ENCODE measurements at regions not wholly inside any gene's neighbourhood (a gene's known extent, or its start where the extent isn't known, plus 50 kb on each side); places are given as distances from the start of the nearest gene placed in this dataset.

DNA sequence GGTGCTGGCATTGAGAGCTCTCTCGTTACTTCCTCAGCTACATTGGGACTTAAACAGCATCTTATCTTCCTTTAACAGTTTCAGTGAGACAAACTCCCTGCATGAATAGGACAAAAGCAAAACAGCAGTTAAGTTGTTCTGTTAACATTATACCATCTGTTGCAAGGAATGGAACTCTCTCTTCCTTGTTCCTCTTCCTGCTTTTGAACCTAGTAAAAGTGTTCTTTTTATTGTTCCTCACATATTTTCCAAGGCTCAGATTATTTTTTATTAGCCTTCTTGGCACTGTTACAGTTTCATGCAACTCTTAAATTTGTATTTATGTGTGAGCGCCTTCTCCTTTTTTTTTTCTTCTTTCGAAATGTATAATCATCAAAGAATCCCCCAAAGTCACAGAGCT, 202.6 kb upstream of the UFM1 start:
- intact Hi-C loops (cut with DNase I), result no loop called here
- DNase-seq (no peak), ATAC-seq (no peak)
- no peak overlapping the region for H3K27ac ChIP-seq (ENCODE audit: low read length)
- 64% methylated on average over 3 of the region's 3 CpGs for WGBS
- no peak overlapping the region for H3K4me3 ChIP-seq (ENCODE audit: low read length)
- H3K9me3 ChIP-seq (ENCODE audit: control insufficient read depth, low read length), result no peaks in the 10 kb centered on the region
- no peaks in the 10 kb centered on the region for H3K4me1 ChIP-seq (ENCODE audit: control insufficient read depth, insufficient read depth, low read length)
- no peaks in the 10 kb centered on the region for H3K27me3 ChIP-seq (ENCODE audit: control insufficient read depth, insufficient read depth)

DNA sequence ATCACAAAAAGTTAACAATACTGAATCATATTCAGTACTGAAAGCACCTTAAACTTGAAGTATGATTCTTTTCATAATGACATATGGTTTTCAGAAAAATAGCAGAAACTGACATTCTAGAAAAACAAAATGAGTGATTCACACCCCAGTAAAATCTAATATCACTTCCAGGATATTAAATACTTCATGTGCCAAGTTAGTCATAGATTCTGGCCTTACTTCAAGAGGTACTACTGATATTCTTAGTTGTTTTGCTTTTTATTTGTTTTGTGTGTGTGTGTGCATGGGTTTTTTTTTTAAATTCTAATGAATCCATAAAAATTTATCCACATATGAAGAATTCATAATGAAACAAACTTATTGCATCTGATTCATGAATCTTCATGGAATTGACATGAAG, 207.9 kb upstream of the UFM1 start:
- Histone ChIP-seq H3K4me1 (ENCODE audit: control insufficient read depth, insufficient read depth, low read length) (no peaks in the 10 kb centered on the region), H3K4me3 (ENCODE audit: low read length) (no peak overlapping the region), H3K27ac (ENCODE audit: low read length) (no peak overlapping the region), H3K27me3 (ENCODE audit: control insufficient read depth, insufficient read depth) (no peaks in the 10 kb centered on the region), H3K9me3 (ENCODE audit: control insufficient read depth, low read length) (no peaks in the 10 kb centered on the region)
- intact Hi-C loops (cut with DNase I), result no loop called here
- ATAC-seq (no peak), DNase-seq (no peak)

- WGBS, result 82% methylated on average over 4 of the region's 4 CpGs
- no peaks in the 10 kb centered on the region for H3K4me1 ChIP-seq (ENCODE audit: control insufficient read depth, insufficient read depth, low read length)
- no peaks in the 10 kb centered on the region for H3K27me3 ChIP-seq (ENCODE audit: control insufficient read depth, insufficient read depth)
- no peak for DNase-seq
- ATAC-seq, result no peak
- intact Hi-C loops (cut with DNase I), result no loop called here
- no peak overlapping the region for H3K4me3 ChIP-seq (ENCODE audit: low read length)
- no peaks in the 10 kb centered on the region for H3K9me3 ChIP-seq (ENCODE audit: control insufficient read depth, low read length)
- H3K27ac ChIP-seq (ENCODE audit: low read length), result no peak overlapping the region
These were observed 214.1 kb upstream of the UFM1 start for GRCh38 chr13:38135592-38135991.

DNA sequence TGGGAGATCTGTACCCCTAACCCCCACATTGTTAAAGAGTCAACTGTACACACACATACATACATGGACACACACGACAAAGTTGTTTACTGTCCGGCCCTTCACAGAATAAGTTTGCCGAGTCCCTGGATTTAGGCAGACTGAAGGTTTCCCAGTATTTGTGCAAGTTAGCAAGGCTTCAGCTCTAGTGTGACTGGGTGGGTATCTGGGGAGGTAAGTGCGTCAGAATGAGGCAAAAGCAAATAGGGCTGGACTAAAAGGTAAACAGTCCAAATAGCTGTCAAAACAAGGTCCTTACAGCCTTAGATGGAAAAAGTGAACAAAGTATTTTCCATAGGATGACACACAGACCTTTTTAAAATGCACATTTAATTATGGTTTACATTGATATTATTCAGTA, 228.4 kb upstream of the UFM1 start:
- 91% methylated on average over 4 of the region's 4 CpGs for WGBS
- H3K4me1 ChIP-seq (ENCODE audit: control insufficient read depth, insufficient read depth, low read length), result no peaks in the 10 kb centered on the region
- no peak overlapping the region for H3K4me3 ChIP-seq (ENCODE audit: low read length)
- no peak for DNase-seq
- no peaks in the 10 kb centered on the region for H3K27me3 ChIP-seq (ENCODE audit: control insufficient read depth, insufficient read depth)
- intact Hi-C loops (cut with DNase I), result no loop called here
- H3K27ac ChIP-seq (ENCODE audit: low read length), result no peak overlapping the region
- no peaks in the 10 kb centered on the region for H3K9me3 ChIP-seq (ENCODE audit: control insufficient read depth, low read length)
- ATAC-seq, result no peak

DNA sequence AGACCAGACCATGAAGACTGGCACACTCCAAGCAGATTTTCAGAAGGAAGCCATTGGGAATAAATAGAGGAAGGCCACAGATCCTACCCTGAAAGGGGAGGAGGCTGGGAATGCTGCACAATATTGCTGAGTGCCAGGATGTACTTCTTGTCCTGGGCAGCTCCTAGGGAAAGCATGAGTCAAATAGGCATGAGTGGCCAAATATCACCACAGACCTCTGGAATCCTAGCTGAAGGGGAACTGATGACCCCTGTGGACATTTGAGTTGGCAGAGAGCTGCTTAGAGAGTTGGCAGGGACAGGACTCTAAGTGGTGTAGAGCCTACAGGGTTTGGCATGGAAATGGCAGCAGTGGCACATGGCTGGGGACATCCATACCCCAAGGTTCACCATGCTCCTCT, 234.3 kb upstream of the TRPC4 start:
- Histone ChIP-seq H3K27me3 (ENCODE audit: control insufficient read depth, insufficient read depth) (no peaks in the 10 kb centered on the region), H3K27ac (ENCODE audit: low read length) (no peak overlapping the region), H3K4me1 (ENCODE audit: control insufficient read depth, insufficient read depth, low read length) (no peaks in the 10 kb centered on the region), H3K9me3 (ENCODE audit: control insufficient read depth, low read length) (no peaks in the 10 kb centered on the region), H3K4me3 (ENCODE audit: low read length) (no peak overlapping the region)
- peak in 1 of 3 donors; percentile 12 for DNase-seq
- intact Hi-C loops (cut with DNase I), result no loop called here
- ATAC-seq, result no peak

DNA sequence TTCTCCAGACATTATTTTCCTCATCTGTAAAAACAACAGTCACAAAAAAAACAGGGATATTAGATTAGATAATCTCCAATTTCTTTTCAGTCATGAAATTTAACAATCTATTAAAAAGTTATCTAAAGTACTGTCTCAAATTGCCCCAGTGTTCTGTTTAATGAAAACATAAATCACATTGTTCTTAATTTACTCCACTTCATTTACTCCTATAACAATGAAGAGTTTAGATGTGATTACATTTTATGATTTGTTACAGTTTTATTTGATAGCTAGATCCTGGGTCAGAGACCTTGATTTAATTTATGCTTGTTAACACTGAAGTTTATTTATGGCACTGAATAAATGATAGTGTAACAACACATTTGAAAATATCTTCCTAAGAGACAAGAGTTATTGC, 230.2 kb upstream of the TRPC4 start:
- DNase-seq (no peak), ATAC-seq (no peak)
- Histone ChIP-seq H3K27me3 (ENCODE audit: control insufficient read depth, insufficient read depth) (no peaks in the 10 kb centered on the region), H3K9me3 (ENCODE audit: control insufficient read depth, low read length) (no peaks in the 10 kb centered on the region), H3K4me1 (ENCODE audit: control insufficient read depth, insufficient read depth, low read length) (no peaks in the 10 kb centered on the region), H3K27ac (ENCODE audit: low read length) (no peak overlapping the region), H3K4me3 (ENCODE audit: low read length) (no peak overlapping the region)
- intact Hi-C loops (cut with DNase I), result no loop called here

DNA sequence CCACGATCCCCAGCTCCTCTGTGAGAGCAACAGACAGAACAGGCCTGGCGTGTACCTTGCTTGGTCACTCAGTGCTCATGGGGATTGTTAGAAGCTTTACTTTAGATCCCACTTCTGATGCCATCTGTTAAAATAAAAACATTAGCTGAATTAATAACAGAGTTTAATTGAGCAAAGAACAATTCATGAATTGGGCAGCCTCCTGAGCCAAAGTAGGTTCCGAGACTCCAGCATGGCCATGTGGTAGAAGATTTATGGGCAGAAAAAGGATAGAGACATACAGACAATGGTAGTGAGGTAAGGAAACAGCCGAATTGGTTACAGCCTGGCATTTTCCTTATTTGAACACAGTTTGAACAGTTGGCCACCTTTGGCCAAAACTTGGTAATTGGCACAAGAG, 223.9 kb upstream of the TRPC4 start:
- 87% methylated on average over 4 of the region's 4 CpGs for WGBS
- H3K9me3 ChIP-seq (ENCODE audit: control insufficient read depth, low read length), result no peaks in the 10 kb centered on the region
- no peaks in the 10 kb centered on the region for H3K4me1 ChIP-seq (ENCODE audit: control insufficient read depth, insufficient read depth, low read length)
- H3K27me3 ChIP-seq (ENCODE audit: control insufficient read depth, insufficient read depth), result no peaks in the 10 kb centered on the region
- DNase-seq, result no peak
- no peak for ATAC-seq
- no peak overlapping the region for H3K27ac ChIP-seq (ENCODE audit: low read length)
- intact Hi-C loops (cut with DNase I), result no loop called here
- H3K4me3 ChIP-seq (ENCODE audit: low read length), result no peak overlapping the region

DNA sequence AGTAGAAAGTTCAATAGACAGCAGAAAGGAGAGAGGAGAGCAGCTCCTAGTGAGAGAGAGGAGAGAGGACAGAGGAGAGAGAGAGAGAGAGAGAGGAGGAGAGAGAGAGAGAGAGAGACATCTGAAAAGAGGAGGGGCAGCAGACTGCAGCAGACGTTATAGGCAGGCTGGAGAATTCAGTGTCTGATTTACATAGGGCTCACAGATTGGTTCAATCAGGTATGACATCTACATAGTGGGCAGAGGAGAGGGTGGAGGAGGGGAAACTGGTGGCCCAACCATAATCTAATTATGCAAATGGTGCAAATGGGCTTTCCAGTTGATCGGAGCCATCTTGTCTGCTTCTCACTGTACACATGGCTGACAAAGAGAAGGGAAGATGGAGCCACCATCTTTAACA, 221.3 kb upstream of the TRPC4 start:
- no peak for ATAC-seq
- WGBS, result 45% methylated on average over 2 of the region's 2 CpGs
- peaks cover 1% of the 10 kb centered on the region for H3K9me3 ChIP-seq (ENCODE audit: control insufficient read depth, low read length)
- no peaks in the 10 kb centered on the region for H3K27me3 ChIP-seq (ENCODE audit: control insufficient read depth, insufficient read depth)
- no peak overlapping the region for H3K4me3 ChIP-seq (ENCODE audit: low read length)
- no peak overlapping the region for H3K27ac ChIP-seq (ENCODE audit: low read length)
- intact Hi-C loops (cut with DNase I), result no loop called here
- no peaks in the 10 kb centered on the region for H3K4me1 ChIP-seq (ENCODE audit: control insufficient read depth, insufficient read depth, low read length)
- no peak for DNase-seq

DNA sequence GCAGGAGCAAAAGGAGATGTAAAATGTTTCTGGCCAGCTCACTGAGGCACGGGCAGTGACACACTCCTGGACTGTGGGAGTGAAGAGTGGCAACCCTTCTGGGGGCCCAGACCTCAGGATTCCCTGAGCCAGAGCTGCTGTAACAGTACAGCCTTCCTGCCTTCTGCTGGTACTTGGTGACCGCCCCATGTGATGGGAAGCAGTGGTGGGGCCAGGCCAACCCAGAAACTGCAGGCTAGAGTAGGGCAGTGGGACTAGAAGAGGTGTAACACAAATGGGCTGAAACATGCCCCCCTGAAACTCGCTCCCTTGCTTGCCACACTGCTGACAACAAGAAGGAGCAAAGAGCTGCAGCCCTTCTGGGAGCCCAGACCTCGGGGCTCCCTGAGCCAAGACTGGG, 217.1 kb upstream of the TRPC4 start:
- Histone ChIP-seq H3K27me3 (ENCODE audit: control insufficient read depth, insufficient read depth) (no peaks in the 10 kb centered on the region), H3K27ac (ENCODE audit: low read length) (no peak overlapping the region), H3K4me1 (ENCODE audit: control insufficient read depth, insufficient read depth, low read length) (no peaks in the 10 kb centered on the region), H3K9me3 (ENCODE audit: control insufficient read depth, low read length) (peaks cover 1% of the 10 kb centered on the region), H3K4me3 (ENCODE audit: low read length) (no peak overlapping the region)
- intact Hi-C loops (cut with DNase I), result no loop called here
- 85% methylated on average over 4 of the region's 4 CpGs for WGBS
- DNase-seq, result no peak
- no peak for ATAC-seq

DNA sequence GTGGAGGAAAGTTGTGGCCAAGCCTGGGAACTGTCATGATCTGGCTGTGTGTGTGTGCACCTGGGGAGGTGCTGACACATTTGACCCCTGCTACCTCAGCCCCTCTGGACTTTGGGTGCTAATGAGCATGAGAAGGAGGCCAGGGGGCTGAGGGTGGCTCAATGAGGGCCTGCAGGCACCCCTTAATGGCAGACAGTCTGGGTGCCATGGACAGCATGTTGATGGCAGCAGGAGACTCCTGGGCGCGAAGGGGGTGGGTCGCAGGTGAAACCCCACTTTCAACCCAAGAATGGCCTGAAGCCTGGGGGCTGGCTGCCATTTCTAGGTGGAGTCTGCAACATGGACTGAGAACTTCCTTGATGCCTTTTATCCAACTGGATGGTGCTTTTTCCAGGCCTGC, 216.4 kb upstream of the TRPC4 start:
- ATAC-seq, result no peak
- WGBS, result 81% methylated on average over 3 of the region's 3 CpGs
- no peaks in the 10 kb centered on the region for H3K27me3 ChIP-seq (ENCODE audit: control insufficient read depth, insufficient read depth)
- H3K4me1 ChIP-seq (ENCODE audit: control insufficient read depth, insufficient read depth, low read length), result no peaks in the 10 kb centered on the region
- peaks cover 1% of the 10 kb centered on the region for H3K9me3 ChIP-seq (ENCODE audit: control insufficient read depth, low read length)
- no peak overlapping the region for H3K27ac ChIP-seq (ENCODE audit: low read length)
- no peak for DNase-seq
- intact Hi-C loops (cut with DNase I), result no loop called here
- no peak overlapping the region for H3K4me3 ChIP-seq (ENCODE audit: low read length)

- ATAC-seq (no peak), DNase-seq (no peak)
- Histone ChIP-seq H3K27ac (ENCODE audit: low read length) (no peak overlapping the region), H3K4me3 (ENCODE audit: low read length) (no peak overlapping the region), H3K9me3 (ENCODE audit: control insufficient read depth, low read length) (no peaks in the 10 kb centered on the region), H3K27me3 (ENCODE audit: control insufficient read depth, insufficient read depth) (no peaks in the 10 kb centered on the region), H3K4me1 (ENCODE audit: control insufficient read depth, insufficient read depth, low read length) (no peaks in the 10 kb centered on the region)
- WGBS, result 56% methylated on average over 1 of the region's 1 CpG
- intact Hi-C loops (cut with DNase I), result no loop called here
These were observed 204.4 kb upstream of the TRPC4 start for GRCh38 chr13:38073931-38074330.

DNA sequence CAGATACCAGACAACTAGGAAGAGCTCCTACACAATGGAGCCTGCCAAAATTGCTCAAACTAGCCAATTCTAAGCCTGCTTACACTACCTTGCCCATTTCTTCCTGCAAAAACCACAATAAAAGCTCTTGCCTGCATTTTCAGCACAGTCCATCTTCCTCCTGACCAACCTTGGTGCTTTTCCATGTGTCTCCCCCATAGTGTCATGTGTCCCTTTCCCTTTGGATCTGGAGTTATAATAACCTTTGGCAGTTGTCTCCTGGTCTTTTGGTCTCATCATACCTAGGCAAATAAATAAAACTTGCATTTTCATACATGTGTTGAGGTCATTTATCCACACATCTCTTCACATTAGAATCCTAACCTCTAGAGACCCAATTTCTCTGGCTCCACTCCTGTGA, 203.1 kb upstream of the TRPC4 start:
- no peak overlapping the region for H3K27ac ChIP-seq (ENCODE audit: low read length)
- intact Hi-C loops (cut with DNase I), result no loop called here

More for the DNA sequence above, 203.1 kb upstream of the TRPC4 start:
- no peak for ATAC-seq
- Histone ChIP-seq H3K9me3 (ENCODE audit: control insufficient read depth, low read length) (no peaks in the 10 kb centered on the region), H3K4me3 (ENCODE audit: low read length) (no peak overlapping the region), H3K27me3 (ENCODE audit: control insufficient read depth, insufficient read depth) (no peaks in the 10 kb centered on the region), H3K4me1 (ENCODE audit: control insufficient read depth, insufficient read depth, low read length) (no peaks in the 10 kb centered on the region)
- no peak for DNase-seq
